ENCODE measurements at regions not wholly inside any gene's neighbourhood (a gene's known extent, or its start where the extent isn't known, plus 50 kb on each side); places are given as distances from the start of the nearest gene placed in this dataset.

DNA sequence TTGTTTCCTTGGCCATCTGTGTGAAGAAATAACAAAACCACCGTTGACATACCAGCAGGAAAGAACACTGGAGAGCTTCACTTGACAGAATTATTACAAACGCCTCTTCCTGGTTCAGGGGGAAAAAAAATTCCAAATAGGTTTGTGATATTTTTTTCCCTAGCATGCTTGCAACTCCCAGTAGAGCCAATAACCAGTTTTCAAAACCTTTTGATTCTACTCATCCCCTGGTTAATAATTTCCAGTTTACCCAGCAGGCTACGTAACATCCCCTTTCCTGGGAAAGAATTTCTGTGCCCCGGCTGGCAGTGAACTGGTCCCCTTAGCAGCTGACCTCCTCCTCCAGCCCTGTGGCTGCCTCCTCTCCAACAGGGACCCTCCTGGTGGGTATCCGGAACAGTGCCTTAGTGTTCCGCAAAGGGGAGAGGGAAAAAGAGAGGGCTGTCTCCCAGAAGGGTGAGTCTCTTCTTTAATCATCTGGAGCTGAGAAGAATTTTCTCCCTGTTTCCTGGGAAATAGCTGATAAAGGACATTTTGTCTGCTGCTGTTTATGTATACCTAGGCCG lies 72.8 kb upstream of the BOD1 start:
- TF ChIP-seq, protein P1, sequence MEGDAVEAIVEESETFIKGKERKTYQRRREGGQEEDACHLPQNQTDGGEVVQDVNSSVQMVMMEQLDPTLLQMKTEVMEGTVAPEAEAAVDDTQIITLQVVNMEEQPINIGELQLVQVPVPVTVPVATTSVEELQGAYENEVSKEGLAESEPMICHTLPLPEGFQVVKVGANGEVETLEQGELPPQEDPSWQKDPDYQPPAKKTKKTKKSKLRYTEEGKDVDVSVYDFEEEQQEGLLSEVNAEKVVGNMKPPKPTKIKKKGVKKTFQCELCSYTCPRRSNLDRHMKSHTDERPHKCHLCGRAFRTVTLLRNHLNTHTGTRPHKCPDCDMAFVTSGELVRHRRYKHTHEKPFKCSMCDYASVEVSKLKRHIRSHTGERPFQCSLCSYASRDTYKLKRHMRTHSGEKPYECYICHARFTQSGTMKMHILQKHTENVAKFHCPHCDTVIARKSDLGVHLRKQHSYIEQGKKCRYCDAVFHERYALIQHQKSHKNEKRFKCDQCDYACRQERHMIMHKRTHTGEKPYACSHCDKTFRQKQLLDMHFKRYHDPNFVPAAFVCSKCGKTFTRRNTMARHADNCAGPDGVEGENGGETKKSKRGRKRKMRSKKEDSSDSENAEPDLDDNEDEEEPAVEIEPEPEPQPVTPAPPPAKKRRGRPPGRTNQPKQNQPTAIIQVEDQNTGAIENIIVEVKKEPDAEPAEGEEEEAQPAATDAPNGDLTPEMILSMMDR (IDR thresholded peaks at IDR 0.05; ENCODE audit: low read depth, low read length), result no peak
- in situ Hi-C loops (cut with HindIII; ENCODE audit: low sequenced_read_pairs), result no loop called here
- no peak for DNase-seq (ENCODE audit: low read depth, low spot score)
- no peak overlapping the region for H3K4me3 ChIP-seq (ENCODE audit: low read depth, low read length)

DNA sequence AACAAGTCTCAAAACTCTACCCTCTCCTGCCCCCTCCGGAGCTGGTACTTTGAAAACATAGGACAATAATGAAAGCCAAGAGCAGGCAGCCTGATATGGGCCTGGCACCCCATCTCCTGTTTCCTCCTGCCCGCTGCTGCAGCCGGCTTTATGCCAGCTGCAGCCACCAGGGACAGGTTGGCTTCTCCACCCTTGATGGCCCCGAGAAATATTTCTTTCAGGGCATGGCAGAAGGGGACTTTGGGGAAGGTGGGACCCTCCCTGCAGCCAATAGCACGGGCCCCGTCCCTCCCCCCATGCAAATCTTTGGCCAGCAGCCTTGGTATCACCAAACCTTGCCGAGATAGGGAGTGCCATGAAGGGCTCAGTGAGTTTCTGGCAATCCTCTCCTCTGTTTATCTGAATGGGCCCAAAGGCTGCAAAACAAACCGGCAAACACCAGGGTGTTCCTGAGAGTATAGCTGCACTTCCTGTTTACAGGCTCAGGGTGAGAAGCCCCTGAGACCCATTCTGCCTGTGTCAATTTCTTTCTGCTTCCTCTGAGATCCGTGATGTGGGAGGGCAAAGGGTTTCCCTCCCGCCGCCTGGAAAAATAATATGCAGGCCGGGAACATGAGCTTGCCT lies 73.4 kb upstream of the BOD1 start:
- DNase-seq (ENCODE audit: low read depth, low spot score), result no peak
- TF ChIP-seq, protein P1 (IDR thresholded peaks at IDR 0.05; ENCODE audit: low read depth, low read length), result no peak
- in situ Hi-C loops (cut with HindIII; ENCODE audit: low sequenced_read_pairs), result no loop called here
- no peak overlapping the region for H3K4me3 ChIP-seq (ENCODE audit: low read depth, low read length)

DNA sequence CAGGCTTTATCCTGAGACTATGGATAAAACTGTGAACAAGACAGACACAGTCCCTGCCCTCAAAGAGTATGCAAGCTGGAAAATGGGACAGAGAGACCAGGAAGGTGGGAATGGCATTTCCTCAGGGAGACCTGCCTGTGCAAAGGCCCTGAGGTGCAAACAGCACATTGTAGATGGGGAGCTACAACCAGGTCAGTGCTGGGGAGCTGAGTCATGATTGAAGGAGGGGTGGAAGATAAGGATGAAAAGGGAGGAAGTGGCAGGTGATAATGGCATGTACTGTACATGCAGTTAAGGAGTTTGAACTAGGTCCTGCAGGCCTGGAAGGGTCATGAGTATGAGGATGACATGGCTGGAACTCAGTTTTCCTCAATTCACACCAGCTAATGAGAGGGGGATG lies 75.5 kb upstream of the BOD1 start:
- TF ChIP-seq, protein P1 (IDR thresholded peaks at IDR 0.05; ENCODE audit: low read depth, low read length), result no peak
- H3K4me3 ChIP-seq (ENCODE audit: low read depth, low read length), result no peak overlapping the region
- no peak for DNase-seq (ENCODE audit: low read depth, low spot score)
- in situ Hi-C loops (cut with HindIII; ENCODE audit: low sequenced_read_pairs), result no loop called here

DNA sequence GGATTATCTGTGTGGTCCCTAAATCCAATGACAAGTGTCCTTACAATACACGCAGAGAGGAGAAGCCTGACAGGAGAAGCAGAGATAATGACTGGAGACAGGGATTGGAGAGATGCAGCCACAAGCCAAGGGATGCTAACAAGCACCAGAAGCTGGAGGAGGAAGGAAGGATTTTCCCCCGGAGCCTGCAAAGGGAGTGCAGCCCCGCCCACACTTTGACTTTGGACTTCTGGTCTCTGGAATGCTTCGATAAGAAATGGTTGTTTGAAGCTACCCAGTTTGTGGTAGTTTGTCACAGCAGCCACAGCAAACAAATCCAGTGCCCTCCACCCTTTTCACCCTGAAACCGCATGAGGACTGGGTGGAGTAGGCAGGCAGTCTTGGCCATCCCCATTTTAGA lies 77.2 kb upstream of the BOD1 start:
- TF ChIP-seq, protein P1 (IDR thresholded peaks at IDR 0.05; ENCODE audit: low read depth, low read length), result no peak
- DNase-seq (ENCODE audit: low read depth, low spot score), result no peak
- in situ Hi-C loops (cut with HindIII; ENCODE audit: low sequenced_read_pairs), result no loop called here

DNA sequence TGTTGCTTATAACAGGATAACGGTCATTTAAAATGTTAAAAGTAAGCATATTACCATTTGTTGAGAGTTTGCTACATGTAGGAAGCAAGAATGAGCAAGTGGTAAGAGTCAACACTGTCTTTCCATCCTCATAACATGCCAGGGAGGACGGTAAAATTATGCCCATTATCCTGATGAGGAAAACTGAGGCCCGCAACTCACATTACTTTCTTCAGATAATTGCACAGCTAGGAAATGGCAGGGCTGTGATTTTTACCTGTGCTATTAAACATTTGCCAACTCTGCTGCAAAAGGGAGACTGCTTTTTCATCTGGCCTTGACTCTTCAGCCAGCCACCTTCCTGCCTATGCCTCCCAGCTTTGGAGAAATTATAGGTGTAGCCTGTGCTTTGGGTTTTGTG lies 79.8 kb upstream of the BOD1 start:
- in situ Hi-C loops (cut with HindIII; ENCODE audit: low sequenced_read_pairs), result no loop called here

More for the DNA sequence above, 77.2 kb upstream of the BOD1 start:
- no peak overlapping the region for H3K4me3 ChIP-seq (ENCODE audit: low read depth, low read length)

DNA sequence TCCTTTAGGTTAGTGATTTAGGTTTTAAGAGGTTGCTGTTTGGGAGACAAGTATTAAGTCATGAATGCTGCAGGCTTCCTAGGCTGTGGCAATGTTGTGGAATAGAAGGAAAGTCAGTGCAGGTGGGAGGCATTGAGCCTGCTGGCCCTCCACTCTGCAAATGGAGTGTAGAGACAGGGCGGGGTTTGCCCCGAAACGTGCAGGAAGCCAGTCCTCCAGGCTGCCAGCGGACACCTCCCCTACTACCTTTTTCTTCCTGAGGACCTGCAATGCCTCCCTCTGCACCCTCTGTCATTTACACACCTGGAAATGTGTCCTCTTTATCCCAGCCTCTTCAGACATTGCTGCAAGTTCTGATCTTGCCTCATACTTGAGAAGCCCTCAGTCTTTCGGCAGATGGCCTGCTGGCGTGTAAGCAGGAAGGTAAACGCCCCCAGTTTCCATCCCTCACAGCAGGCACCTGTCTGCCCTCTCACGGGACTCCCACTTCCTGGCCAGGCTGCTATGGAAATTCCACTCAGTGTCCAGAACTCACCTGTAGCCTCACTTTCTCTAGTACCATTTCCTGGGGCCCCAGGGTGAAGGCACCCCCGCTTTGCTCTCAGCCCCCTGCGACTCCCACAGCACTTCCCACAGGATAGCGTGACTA lies 81.6 kb upstream of the BOD1 start:
- DNase-seq (ENCODE audit: low read depth, low spot score), result no peak
- in situ Hi-C loops (cut with HindIII; ENCODE audit: low sequenced_read_pairs), result no loop called here
- TF ChIP-seq, protein P1 (IDR thresholded peaks at IDR 0.05; ENCODE audit: low read depth, low read length), result no peak
- H3K4me3 ChIP-seq (ENCODE audit: low read depth, low read length), result no peak overlapping the region

More for the DNA sequence above, 79.8 kb upstream of the BOD1 start:
- TF ChIP-seq, protein P1 (IDR thresholded peaks at IDR 0.05; ENCODE audit: low read depth, low read length), result no peak
- H3K4me3 ChIP-seq (ENCODE audit: low read depth, low read length), result no peak overlapping the region
- no peak for DNase-seq (ENCODE audit: low read depth, low spot score)

Data from astrocyte of the spinal cord (primary cell).